Subcutaneous abdominal adipose tissue (tissue), 5 donors: ENCODE measurements at regions not wholly inside any gene's neighbourhood (a gene's known extent, or its start where the extent isn't known, plus 50 kb on each side); places are given as distances from the start of the nearest gene placed in this dataset.

Experiments used
- H3K27ac ChIP-seq: one replicate; pipeline ENCODE4 v1.7.0; 2013; ENCODE audit warnings: low read depth, mild to moderate bottlenecking, inconsistent platforms, low read length, moderate library complexity
- H3K27me3 ChIP-seq, 5 donors: one replicate each; pipeline ENCODE4 v1.7.0; 2013; ENCODE audit warnings: low read length in 5 of 5, inconsistent platforms in 1 of 5; ENCODE audit not compliant: control insufficient read depth in 5 of 5, insufficient read depth in 4 of 5
- H3K36me3 ChIP-seq, 5 donors: one replicate each; pipeline ENCODE4 v1.7.0; 2013; ENCODE audit warnings: low read length in 5 of 5; ENCODE audit not compliant: control insufficient read depth in 5 of 5, insufficient read depth in 5 of 5
- H3K4me1 ChIP-seq, 5 donors: one replicate each; pipeline ENCODE4 v1.7.0; 2013; ENCODE audit warnings: low read length in 5 of 5, mild to moderate bottlenecking in 3 of 5, moderate library complexity in 1 of 5; ENCODE audit not compliant: control insufficient read depth in 5 of 5, insufficient read depth in 5 of 5
- H3K4me3 ChIP-seq, 5 donors: one replicate each; pipeline ENCODE4 v1.7.0; 2013; ENCODE audit warnings: low read length in 5 of 5, low read depth in 1 of 5
- H3K9ac ChIP-seq, 5 donors: one replicate each; pipeline ENCODE4 v1.7.0; 2013; ENCODE audit warnings: low read length in 5 of 5, mild to moderate bottlenecking in 4 of 5, moderate library complexity in 3 of 5
- H3K9me3 ChIP-seq, 5 donors: one replicate each; pipeline ENCODE4 v1.7.0; 2013; ENCODE audit warnings: low read length in 5 of 5; ENCODE audit not compliant: control insufficient read depth in 5 of 5
- donor health status: healthy.
- donor health status: healthy.
- donor health status: healthy.
- donor health status: healthy.
- donor health status: healthy.

DNA sequence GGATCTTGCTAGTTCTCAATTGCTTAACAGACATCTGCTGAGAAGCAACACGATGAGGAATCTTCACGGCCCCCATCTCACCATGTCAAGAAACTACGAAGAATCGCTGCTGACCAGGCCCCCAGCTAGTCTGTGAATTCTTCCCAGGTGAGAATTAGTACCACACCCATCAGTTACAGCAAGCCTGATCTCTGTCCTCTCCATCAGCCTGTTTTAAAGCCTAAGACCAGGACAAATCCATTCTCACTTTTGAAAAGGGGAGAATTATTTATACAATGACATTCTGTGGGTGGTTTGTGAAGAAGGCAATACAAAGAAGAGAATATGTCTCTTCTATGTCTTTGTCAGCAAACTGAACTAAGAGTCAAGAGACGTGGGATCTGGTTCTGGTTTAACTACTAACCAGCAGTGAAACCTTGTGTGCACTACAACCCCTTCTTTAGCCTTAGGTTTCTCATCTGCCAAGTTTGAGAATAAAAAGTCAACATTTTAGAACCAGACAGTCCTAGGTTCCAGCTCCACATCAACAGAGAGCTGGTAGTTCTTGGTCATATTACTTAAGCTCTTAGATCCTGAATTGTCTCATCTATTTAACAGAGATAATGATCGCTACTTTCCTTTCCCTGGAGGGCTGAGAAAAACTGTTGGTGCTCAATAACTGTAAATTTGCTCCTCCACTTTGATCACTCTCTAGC is 160.4 kb upstream of the RORA start:
- Histone ChIP-seq H3K9me3 (no peaks in the 10 kb centered on the region), H3K27ac (no peak overlapping the region)

DNA sequence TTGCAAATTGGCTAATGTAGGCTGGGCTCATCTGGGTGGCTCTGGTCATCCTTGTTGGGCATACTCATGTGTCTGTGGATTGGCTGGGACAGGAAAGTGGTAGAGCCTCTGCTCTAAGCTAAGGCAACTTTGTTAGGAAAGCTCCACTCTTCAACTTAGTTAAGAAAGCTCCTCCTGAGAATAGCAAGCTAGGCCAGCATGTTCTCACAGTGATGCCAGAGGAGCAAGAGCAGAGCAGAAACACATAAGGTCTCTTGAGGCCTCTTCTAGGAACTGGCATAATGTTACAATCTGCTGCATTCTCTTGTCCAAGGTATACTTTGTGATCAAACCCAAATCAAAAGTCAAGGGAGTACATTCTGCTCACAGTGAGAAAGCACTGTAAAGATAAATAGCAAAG is 158.6 kb upstream of the RORA start:
- Histone ChIP-seq H3K9ac (no peak overlapping the region), H3K36me3 (no peaks in the 10 kb centered on the region), H3K27me3 (no peaks in the 10 kb centered on the region), H3K4me1 (no peaks in the 10 kb centered on the region), H3K9me3 (no peaks in the 10 kb centered on the region), H3K4me3 (no peak overlapping the region), H3K27ac (no peak overlapping the region)

More for the DNA sequence above, 160.4 kb upstream of the RORA start:
- no peaks in the 10 kb centered on the region for H3K27me3 ChIP-seq
- H3K4me3 ChIP-seq, result no peak overlapping the region
- H3K4me1 ChIP-seq, result peaks cover 0 to 7% (median 0%) of the 10 kb centered on the region in 5 donors
- no peak overlapping the region for H3K9ac ChIP-seq
- no peaks in the 10 kb centered on the region for H3K36me3 ChIP-seq

DNA sequence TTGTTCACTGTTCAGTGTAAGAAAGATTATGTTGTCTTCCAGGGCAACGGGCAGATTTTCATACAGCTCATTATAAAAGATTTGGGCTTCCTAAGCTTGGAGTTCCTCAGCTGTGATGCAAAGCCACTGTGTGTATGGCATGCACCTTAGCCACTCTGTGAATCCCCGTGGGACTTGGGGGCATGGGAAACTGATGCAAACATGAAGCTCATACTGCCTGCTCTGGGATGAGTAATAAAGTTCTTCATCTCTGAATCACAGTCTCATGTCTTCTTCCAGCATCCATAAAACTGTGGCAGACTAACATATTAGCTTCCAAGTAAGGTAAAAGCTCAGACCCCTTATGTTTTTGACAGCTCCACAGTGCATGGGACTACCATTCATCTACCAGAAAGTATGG is 154.3 kb upstream of the RORA start:
- H3K27me3 ChIP-seq, result no peaks in the 10 kb centered on the region
- no peaks in the 10 kb centered on the region for H3K4me1 ChIP-seq
- H3K27ac ChIP-seq, result no peak overlapping the region
- no peak overlapping the region for H3K4me3 ChIP-seq
- H3K36me3 ChIP-seq, result no peaks in the 10 kb centered on the region
- H3K9me3 ChIP-seq, result no peaks in the 10 kb centered on the region
- H3K9ac ChIP-seq, result no peak overlapping the region

DNA sequence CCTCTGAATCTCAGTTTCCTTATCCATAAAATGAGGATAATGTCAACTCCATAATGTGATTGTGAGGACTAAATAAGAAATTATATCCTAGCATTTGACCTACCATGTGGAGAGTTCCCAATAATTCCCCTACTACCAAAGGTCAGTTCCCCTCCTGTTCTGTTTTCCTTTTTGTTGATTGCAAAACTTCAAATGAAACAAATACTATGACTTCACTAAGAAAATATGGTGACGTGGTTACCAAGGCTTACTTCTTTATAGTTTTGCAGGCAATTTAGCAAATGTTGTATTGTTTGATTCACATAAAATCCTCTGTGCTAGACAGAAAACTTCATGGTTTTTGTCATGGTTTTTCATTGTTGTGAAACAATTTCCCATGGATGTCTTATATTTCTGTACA is 153.8 kb upstream of the RORA start:
- Histone ChIP-seq H3K9ac (no peak overlapping the region), H3K4me1 (no peaks in the 10 kb centered on the region), H3K27me3 (no peaks in the 10 kb centered on the region), H3K9me3 (no peaks in the 10 kb centered on the region), H3K27ac (no peak overlapping the region), H3K4me3 (no peak overlapping the region), H3K36me3 (no peaks in the 10 kb centered on the region)

DNA sequence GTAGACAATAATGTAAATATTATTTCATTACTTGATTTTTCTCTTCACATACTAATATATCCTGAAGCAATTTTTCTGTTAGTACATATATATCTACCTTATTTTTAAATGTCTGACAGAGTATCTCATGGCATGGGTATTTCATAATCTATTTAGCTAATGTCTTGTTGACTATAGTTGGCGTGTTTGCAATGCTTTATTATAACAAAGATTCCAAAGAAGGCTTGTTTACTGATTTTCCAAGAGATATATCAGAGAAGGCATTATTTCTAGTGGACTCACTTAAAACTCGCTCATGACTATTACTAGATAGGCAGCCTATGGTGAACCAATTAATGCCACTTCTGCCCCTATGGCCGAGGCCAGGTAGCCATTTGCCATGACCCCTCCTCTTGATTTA is 152.4 kb upstream of the RORA start:
- H3K9ac ChIP-seq, result no peak overlapping the region
- no peaks in the 10 kb centered on the region for H3K4me1 ChIP-seq
- H3K4me3 ChIP-seq, result no peak overlapping the region
- H3K27ac ChIP-seq, result no peak overlapping the region
- H3K9me3 ChIP-seq, result no peaks in the 10 kb centered on the region
- H3K27me3 ChIP-seq, result no peaks in the 10 kb centered on the region
- no peaks in the 10 kb centered on the region for H3K36me3 ChIP-seq

DNA sequence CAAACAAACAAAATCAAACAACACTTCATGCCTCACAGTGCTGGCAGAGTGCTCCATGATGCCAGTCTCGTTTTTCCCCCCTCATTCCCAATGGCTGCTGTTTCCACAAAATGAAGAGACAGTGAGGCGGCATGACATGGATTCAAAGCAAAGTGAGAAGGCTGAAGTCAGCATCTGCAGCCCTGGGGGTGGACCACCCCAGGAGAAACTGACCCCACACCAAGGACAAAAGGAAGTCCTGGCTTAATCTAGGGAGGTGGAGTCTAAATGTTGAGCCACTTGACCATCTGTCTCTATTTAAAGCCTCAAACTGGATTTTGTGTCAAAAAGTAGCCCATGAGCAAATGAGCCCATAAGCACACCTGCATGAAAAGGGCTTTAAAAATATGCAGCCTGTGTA is 151.2 kb upstream of the RORA start:
- Histone ChIP-seq H3K4me1 (no peaks in the 10 kb centered on the region), H3K27ac (no peak overlapping the region), H3K4me3 (no peak overlapping the region), H3K27me3 (no peaks in the 10 kb centered on the region), H3K9ac (no peak overlapping the region), H3K9me3 (no peaks in the 10 kb centered on the region), H3K36me3 (no peaks in the 10 kb centered on the region)

DNA sequence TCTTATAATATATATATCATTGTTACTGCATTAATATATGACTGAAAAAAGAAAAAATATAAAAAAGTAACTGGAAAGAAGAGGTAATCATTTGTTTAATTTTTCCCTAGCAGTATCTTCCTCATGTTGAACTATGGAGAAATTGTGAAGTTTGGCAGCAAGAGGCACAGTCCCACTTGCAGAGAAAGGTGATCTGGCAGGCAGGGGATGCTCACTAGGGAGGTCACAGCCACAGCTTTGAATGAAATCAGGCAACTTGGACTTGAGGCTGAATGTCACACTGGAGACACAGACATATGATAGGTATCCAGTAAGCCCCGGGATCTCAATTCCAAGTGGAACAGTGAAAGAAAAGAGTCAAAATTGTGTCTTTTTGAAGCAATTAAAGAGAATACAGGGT is 149.9 kb upstream of the RORA start:
- no peaks in the 10 kb centered on the region for H3K36me3 ChIP-seq
- no peaks in the 10 kb centered on the region for H3K9me3 ChIP-seq
- H3K27ac ChIP-seq, result no peak overlapping the region
- no peak overlapping the region for H3K4me3 ChIP-seq
- H3K4me1 ChIP-seq, result no peaks in the 10 kb centered on the region
- H3K27me3 ChIP-seq, result no peaks in the 10 kb centered on the region
- H3K9ac ChIP-seq, result no peak overlapping the region

DNA sequence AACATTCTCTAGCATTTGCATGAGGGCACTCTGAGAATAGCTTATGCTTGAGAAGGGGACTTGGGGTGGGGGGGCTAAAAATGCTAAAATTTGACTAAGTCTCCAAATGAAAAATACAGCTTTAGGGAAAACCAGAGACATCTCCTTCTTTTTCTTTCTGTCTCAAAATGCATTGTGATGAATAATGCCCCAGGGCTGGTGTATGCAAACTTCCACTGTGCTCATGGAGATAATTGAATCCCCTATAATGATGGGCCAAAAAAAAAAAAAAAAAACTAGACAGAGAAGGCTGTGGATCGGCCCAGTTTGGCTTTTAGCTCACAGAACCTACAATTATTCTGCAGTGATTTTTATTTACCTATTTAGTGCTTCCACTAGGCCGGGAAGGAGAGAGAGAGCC is 147.9 kb upstream of the RORA start:
- no peaks in the 10 kb centered on the region for H3K9me3 ChIP-seq
- H3K4me1 ChIP-seq, result no peaks in the 10 kb centered on the region
- no peak overlapping the region for H3K9ac ChIP-seq

DNA sequence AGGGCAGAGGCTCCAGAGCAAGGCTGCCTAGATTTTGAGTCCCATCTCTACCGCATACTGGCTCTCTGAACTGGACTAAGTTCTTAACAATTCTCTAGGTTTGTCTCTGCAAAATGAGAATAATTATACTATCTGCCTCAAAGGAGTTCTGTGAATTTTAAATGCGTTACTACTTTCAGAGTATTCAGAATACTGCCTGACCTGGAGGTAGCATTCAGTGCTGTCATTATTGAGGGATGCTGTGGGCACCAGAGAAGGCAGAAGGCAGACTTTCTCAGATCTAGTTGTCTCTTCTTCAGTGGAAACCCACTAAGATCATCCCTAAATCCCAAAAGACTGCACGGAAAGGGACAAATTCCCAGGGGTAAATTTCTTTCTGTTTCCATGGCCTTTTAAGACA is 147.4 kb upstream of the RORA start:
- Histone ChIP-seq H3K4me1 (no peaks in the 10 kb centered on the region), H3K27me3 (no peaks in the 10 kb centered on the region), H3K4me3 (no peak overlapping the region), H3K9me3 (no peaks in the 10 kb centered on the region), H3K9ac (no peak overlapping the region), H3K27ac (no peak overlapping the region), H3K36me3 (no peaks in the 10 kb centered on the region)

More for the DNA sequence above, 147.9 kb upstream of the RORA start:
- H3K36me3 ChIP-seq, result no peaks in the 10 kb centered on the region
- H3K4me3 ChIP-seq, result no peak overlapping the region
- H3K27me3 ChIP-seq, result no peaks in the 10 kb centered on the region
- H3K27ac ChIP-seq, result no peak overlapping the region

DNA sequence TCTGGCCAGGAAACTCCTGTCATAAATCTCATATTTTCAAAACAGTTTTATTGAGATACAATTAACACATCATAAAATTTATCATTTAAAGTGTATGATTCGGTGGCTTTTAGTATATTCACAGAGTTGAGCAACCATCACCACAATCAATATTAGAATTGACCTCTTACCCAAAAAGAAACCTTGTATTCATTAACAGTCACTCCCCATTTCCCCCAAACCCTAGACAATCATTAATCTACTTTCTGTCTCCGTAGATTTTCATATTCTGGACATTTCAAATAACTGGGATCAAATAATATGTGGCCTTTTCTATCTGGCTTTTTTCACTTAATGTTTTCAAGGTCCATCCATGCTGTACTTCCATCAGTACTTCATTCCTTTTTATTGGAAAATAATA is 145.7 kb upstream of the RORA start:
- no peaks in the 10 kb centered on the region for H3K36me3 ChIP-seq
- no peak overlapping the region for H3K9ac ChIP-seq
- H3K9me3 ChIP-seq, result no peaks in the 10 kb centered on the region
- H3K4me3 ChIP-seq, result no peak overlapping the region
- no peaks in the 10 kb centered on the region for H3K4me1 ChIP-seq
- no peak overlapping the region for H3K27ac ChIP-seq
- H3K27me3 ChIP-seq, result no peaks in the 10 kb centered on the region

DNA sequence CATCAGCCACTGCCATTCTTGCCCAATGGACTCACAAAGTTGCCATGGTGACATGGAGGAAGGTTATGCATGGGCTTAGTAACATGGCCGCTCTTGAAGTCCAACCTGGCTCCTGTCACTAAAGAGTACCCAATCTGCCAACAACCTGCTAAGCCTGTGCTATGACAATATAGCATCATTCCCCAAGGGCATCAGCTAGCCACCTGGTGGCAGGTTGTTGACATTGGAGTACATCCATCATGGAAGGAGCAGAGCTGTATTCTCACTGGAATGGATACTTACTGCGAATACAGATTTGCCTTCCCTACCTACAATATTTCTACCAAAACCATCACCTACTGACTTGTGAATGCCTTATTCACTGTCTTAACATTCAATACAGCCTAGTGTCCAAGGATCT is 138.9 kb upstream of the RORA start:
- no peaks in the 10 kb centered on the region for H3K36me3 ChIP-seq
- H3K9me3 ChIP-seq, result peaks cover 0 to 9% (median 3%) of the 10 kb centered on the region in 5 donors
- no peaks in the 10 kb centered on the region for H3K27me3 ChIP-seq
- no peak overlapping the region for H3K9ac ChIP-seq
- H3K4me1 ChIP-seq, result no peaks in the 10 kb centered on the region
- no peak overlapping the region for H3K27ac ChIP-seq
- H3K4me3 ChIP-seq, result no peak overlapping the region
